ENCODE measurements at regions not wholly inside any gene's neighbourhood (a gene's known extent, or its start where the extent isn't known, plus 50 kb on each side); places are given as distances from the start of the nearest gene placed in this dataset.
A peak's percentile ranks its signal among the peaks of the same experiment; 100 is the strongest.

- no peak overlapping the region for H3K9ac ChIP-seq (ENCODE audit: low read length)
- H3K4me1 ChIP-seq (ENCODE audit: control insufficient read depth, insufficient read depth, low read length) = peaks cover 9% of the 10 kb centered on the region
- DNase-seq (ENCODE audit: low read depth) = no peak
- H3K36me3 ChIP-seq (ENCODE audit: control insufficient read depth, insufficient read depth, low read length, severe bottlenecking) = no peaks in the 10 kb centered on the region
- H3K27me3 ChIP-seq (replicated peaks; ENCODE audit: control insufficient read depth, insufficient read depth, low read length) = no peaks in the 10 kb centered on the region
- no peak overlapping the region for H3K4me3 ChIP-seq (ENCODE audit: low read length)
- H3K9me3 ChIP-seq (ENCODE audit: control insufficient read depth, low read length) = no peaks in the 10 kb centered on the region
These were observed 51.8 kb upstream of the PNRC1 start for GRCh38 chr6:89028774-89029173.

- no peaks in the 10 kb centered on the region for H3K9me3 ChIP-seq (ENCODE audit: control insufficient read depth, low read length)
- no peak overlapping the region for H3K9ac ChIP-seq (ENCODE audit: low read length)
- no peaks in the 10 kb centered on the region for H3K27me3 ChIP-seq (replicated peaks; ENCODE audit: control insufficient read depth, insufficient read depth, low read length)
- DNase-seq (ENCODE audit: low read depth) = no peak
- peaks cover 19% of the 10 kb centered on the region for H3K4me1 ChIP-seq (ENCODE audit: control insufficient read depth, insufficient read depth, low read length)
- no peak overlapping the region for H3K4me3 ChIP-seq (ENCODE audit: low read length)
- no peaks in the 10 kb centered on the region for H3K36me3 ChIP-seq (ENCODE audit: control insufficient read depth, insufficient read depth, low read length, severe bottlenecking)
These were observed 52.8 kb upstream of the PNRC1 start for GRCh38 chr6:89027756-89028155.

- Histone ChIP-seq H3K9ac (ENCODE audit: low read length) (no peak overlapping the region), H3K4me3 (ENCODE audit: low read length) (no peak overlapping the region), H3K9me3 (ENCODE audit: control insufficient read depth, low read length) (no peaks in the 10 kb centered on the region), H3K27me3 (replicated peaks; ENCODE audit: control insufficient read depth, insufficient read depth, low read length) (no peaks in the 10 kb centered on the region), H3K4me1 (ENCODE audit: control insufficient read depth, insufficient read depth, low read length) (peaks cover 33% of the 10 kb centered on the region), H3K36me3 (ENCODE audit: control insufficient read depth, insufficient read depth, low read length, severe bottlenecking) (no peaks in the 10 kb centered on the region)
- DNase-seq (ENCODE audit: low read depth) = no peak
These were observed 54.4 kb upstream of the PNRC1 start for GRCh38 chr6:89026151-89026550.

- no peaks in the 10 kb centered on the region for H3K27me3 ChIP-seq (replicated peaks; ENCODE audit: control insufficient read depth, insufficient read depth, low read length)
These were observed 54.9 kb upstream of the PNRC1 start for GRCh38 chr6:89025633-89026032.

GRCh38 chr6:89024456-89024855 is 56.1 kb upstream of the PNRC1 start:
- no peaks in the 10 kb centered on the region for H3K27me3 ChIP-seq (replicated peaks; ENCODE audit: control insufficient read depth, insufficient read depth, low read length)
- H3K4me1 ChIP-seq (ENCODE audit: control insufficient read depth, insufficient read depth, low read length) = peaks cover 33% of the 10 kb centered on the region
- DNase-seq (ENCODE audit: low read depth) = no peak
- H3K36me3 ChIP-seq (ENCODE audit: control insufficient read depth, insufficient read depth, low read length, severe bottlenecking) = no peaks in the 10 kb centered on the region
- no peak overlapping the region for H3K4me3 ChIP-seq (ENCODE audit: low read length)
- no peaks in the 10 kb centered on the region for H3K9me3 ChIP-seq (ENCODE audit: control insufficient read depth, low read length)
- H3K9ac ChIP-seq (ENCODE audit: low read length) = no peak overlapping the region

More at GRCh38 chr6:89025633-89026032, 54.9 kb upstream of the PNRC1 start:
- H3K9me3 ChIP-seq (ENCODE audit: control insufficient read depth, low read length) = no peaks in the 10 kb centered on the region
- H3K4me1 ChIP-seq (ENCODE audit: control insufficient read depth, insufficient read depth, low read length) = peaks cover 33% of the 10 kb centered on the region
- no peak overlapping the region for H3K9ac ChIP-seq (ENCODE audit: low read length)
- DNase-seq (ENCODE audit: low read depth) = no peak
- H3K4me3 ChIP-seq (ENCODE audit: low read length) = no peak overlapping the region
- H3K36me3 ChIP-seq (ENCODE audit: control insufficient read depth, insufficient read depth, low read length, severe bottlenecking) = no peaks in the 10 kb centered on the region

GRCh38 chr6:89023591-89024441 is 56.7 kb upstream of the PNRC1 start:
- H3K9ac ChIP-seq (ENCODE audit: low read length) = peak overlapping the region; percentile 43
- H3K27me3 ChIP-seq (replicated peaks; ENCODE audit: control insufficient read depth, insufficient read depth, low read length) = no peaks in the 10 kb centered on the region
- H3K36me3 ChIP-seq (ENCODE audit: control insufficient read depth, insufficient read depth, low read length, severe bottlenecking) = no peaks in the 10 kb centered on the region
- H3K9me3 ChIP-seq (ENCODE audit: control insufficient read depth, low read length) = no peaks in the 10 kb centered on the region
- peak; percentile 37 for DNase-seq (ENCODE audit: low read depth)
- no peak overlapping the region for H3K4me3 ChIP-seq (ENCODE audit: low read length)
- H3K4me1 ChIP-seq (ENCODE audit: control insufficient read depth, insufficient read depth, low read length) = peaks cover 33% of the 10 kb centered on the region

GRCh38 chr6:89022798-89023197 is 57.8 kb upstream of the PNRC1 start:
- Histone ChIP-seq H3K36me3 (ENCODE audit: control insufficient read depth, insufficient read depth, low read length, severe bottlenecking) (no peaks in the 10 kb centered on the region), H3K27me3 (replicated peaks; ENCODE audit: control insufficient read depth, insufficient read depth, low read length) (no peaks in the 10 kb centered on the region), H3K9ac (ENCODE audit: low read length) (peak overlapping the region; percentile 43), H3K9me3 (ENCODE audit: control insufficient read depth, low read length) (no peaks in the 10 kb centered on the region), H3K4me3 (ENCODE audit: low read length) (peak overlapping the region; percentile 64), H3K4me1 (ENCODE audit: control insufficient read depth, insufficient read depth, low read length) (peaks cover 33% of the 10 kb centered on the region)
- peak; percentile 70 for DNase-seq (ENCODE audit: low read depth)

- H3K4me1 ChIP-seq (ENCODE audit: control insufficient read depth, insufficient read depth, low read length) = peaks cover 33% of the 10 kb centered on the region
- DNase-seq (ENCODE audit: low read depth) = no peak
- no peak overlapping the region for H3K9ac ChIP-seq (ENCODE audit: low read length)
- no peak overlapping the region for H3K4me3 ChIP-seq (ENCODE audit: low read length)
- no peaks in the 10 kb centered on the region for H3K36me3 ChIP-seq (ENCODE audit: control insufficient read depth, insufficient read depth, low read length, severe bottlenecking)
- H3K27me3 ChIP-seq (replicated peaks; ENCODE audit: control insufficient read depth, insufficient read depth, low read length) = no peaks in the 10 kb centered on the region
- H3K9me3 ChIP-seq (ENCODE audit: control insufficient read depth, low read length) = no peaks in the 10 kb centered on the region
These were observed 58.2 kb upstream of the RNGTT start for GRCh38 chr6:89021629-89022028.

GRCh38 chr6:89015971-89016370 is 52.6 kb upstream of the RNGTT start:
- H3K9me3 ChIP-seq (ENCODE audit: control insufficient read depth, low read length) = no peaks in the 10 kb centered on the region
- no peak overlapping the region for H3K9ac ChIP-seq (ENCODE audit: low read length)
- no peak overlapping the region for H3K4me3 ChIP-seq (ENCODE audit: low read length)
- H3K4me1 ChIP-seq (ENCODE audit: control insufficient read depth, insufficient read depth, low read length) = no peaks in the 10 kb centered on the region
- no peak for DNase-seq (ENCODE audit: low read depth)
- H3K36me3 ChIP-seq (ENCODE audit: control insufficient read depth, insufficient read depth, low read length, severe bottlenecking) = no peaks in the 10 kb centered on the region
- H3K27me3 ChIP-seq (replicated peaks; ENCODE audit: control insufficient read depth, insufficient read depth, low read length) = peaks cover 2% of the 10 kb centered on the region

DNA sequence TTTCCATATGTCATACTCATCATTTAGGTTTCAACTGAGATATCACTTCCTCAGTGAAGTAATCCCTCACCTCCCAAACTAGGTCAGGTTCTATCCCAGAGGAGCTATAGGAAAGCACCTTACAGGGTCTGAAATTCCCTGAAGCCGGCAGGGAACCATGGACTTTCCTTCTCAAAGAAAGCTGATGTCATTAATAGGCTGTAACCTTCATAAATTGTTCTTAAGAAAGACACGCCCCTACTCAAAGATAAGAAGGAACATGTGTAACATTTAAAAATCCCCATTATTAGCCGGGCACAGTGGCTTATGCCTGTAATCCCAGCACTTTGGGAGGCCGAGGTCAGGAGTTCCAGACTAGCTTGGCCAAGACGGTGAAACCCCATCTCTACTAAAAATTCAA is 50.0 kb upstream of the RNGTT start:
- Histone ChIP-seq H3K9ac (ENCODE audit: low read length) (no peak overlapping the region), H3K27me3 (replicated peaks; ENCODE audit: control insufficient read depth, insufficient read depth, low read length) (peaks cover 6% of the 10 kb centered on the region), H3K36me3 (ENCODE audit: control insufficient read depth, insufficient read depth, low read length, severe bottlenecking) (no peaks in the 10 kb centered on the region), H3K4me3 (ENCODE audit: low read length) (no peak overlapping the region), H3K4me1 (ENCODE audit: control insufficient read depth, insufficient read depth, low read length) (no peaks in the 10 kb centered on the region), H3K9me3 (ENCODE audit: control insufficient read depth, low read length) (no peaks in the 10 kb centered on the region)
- DNase-seq (ENCODE audit: low read depth) = no peak

All from adipocyte (in vitro differentiated cells).